Liver (tissue), 3 donors: ENCODE measurements at regions not wholly inside any gene's neighbourhood (a gene's known extent, or its start where the extent isn't known, plus 50 kb on each side); places are given as distances from the start of the nearest gene placed in this dataset.

Experiments
- ATF3 ChIP-seq: IDR thresholded peaks from 2 replicates; pipeline ENCODE4 v1.6.1; 2016; ENCODE audit warnings: antibody characterized with exemption
- CTCF ChIP-seq: fragments of 150-350 bp; IDR thresholded peaks from 2 replicates; pipeline ENCODE4 v1.5.1; 2017; ENCODE audit warnings: improper control_type of control experiment, low read depth, low read length; ENCODE audit not compliant: missing input control
- EGR1 ChIP-seq, 2 donors: IDR thresholded peaks; 2 replicates each; pipeline ENCODE4 v1.6.1; 2016 to 2018; ENCODE audit warnings: antibody characterized with exemption in 2 of 2, low read depth in 2 of 2
- GABPA ChIP-seq, 2 donors: IDR thresholded peaks in 1 of 2; conservative IDR thresholded peaks in 1 of 2; 2 replicates each; pipeline ENCODE4 v1.6.1; 2016; ENCODE audit warnings: antibody characterized with exemption in 2 of 2, mild to moderate bottlenecking in 1 of 2, moderate library complexity in 1 of 2
- JUND ChIP-seq, 2 donors: IDR thresholded peaks; 2 replicates each; pipeline ENCODE4 v1.6.1; 2016; ENCODE audit warnings: antibody characterized with exemption in 2 of 2
- RAD21 ChIP-seq, 2 donors: IDR thresholded peaks; 2 replicates each; pipeline ENCODE4 v1.6.1; 2016; ENCODE audit warnings: antibody characterized with exemption in 2 of 2, mild to moderate bottlenecking in 2 of 2
- SP1 ChIP-seq: IDR thresholded peaks from 2 replicates; pipeline ENCODE4 v1.6.1; 2018; ENCODE audit warnings: antibody characterized with exemption, mild to moderate bottlenecking
- TAF1 ChIP-seq: conservative IDR thresholded peaks from 2 replicates; pipeline ENCODE4 v1.6.1; 2016; ENCODE audit warnings: antibody characterized with exemption, mild to moderate bottlenecking
- ZBTB33 ChIP-seq: IDR thresholded peaks from 2 replicates; pipeline ENCODE4 v1.6.1; 2016; ENCODE audit warnings: antibody characterized with exemption
- donor health status: healthy.
- donor health status: healthy.

- TF ChIP-seq CTCF (no peak), TAF1 (no peak), ATF3 (no peak), GABPA (IDR thresholded peaks at IDR 0.05 in 1 of 2, conservative IDR thresholded peaks at IDR 0.05 in 1 of 2) (no peak), SP1 (no peak), RAD21 (IDR thresholded peaks at IDR 0.05) (no peak), EGR1 (IDR thresholded peaks at IDR 0.05; ENCODE audit: low read depth in 2 of 2) (no peak), JUND (IDR thresholded peaks at IDR 0.05) (no peak), ZBTB33 (no peak)
Observed at GRCh38 chr9:93776873-93777272, 178.3 kb downstream of the BARX1 start.
